GM12878 (cell line): ENCODE measurements at regions not wholly inside any gene's neighbourhood (a gene's known extent, or its start where the extent isn't known, plus 50 kb on each side); places are given as distances from the start of the nearest gene placed in this dataset.

Experiments used
- ATAC-seq: fragments of 200-7000 bp; cut with Tn5 transposase; 3 replicates; pipeline ENCODE4 v1.9.1; 2020; ENCODE audit warnings: mild to moderate bottlenecking, moderate library complexity
- BruUV-seq: library from RNA; stranded (reverse); fragments of 400-500 nt; replicated peaks from 2 replicates; lab custom pipeline; 2021; lab: Mats Ljungman, UMichigan
- CTCF ChIA-PET: fragments of 300-600 bp; sonication (Branson Sonifier 250); formaldehyde crosslinking; extraction: SDS; loops from one replicate; lab custom pipeline; 2021; ENCODE audit warnings: inconsistent platforms; lab: Yijun Ruan, JAX
- POLR2A ChIA-PET: fragments of 350-600 bp; formaldehyde crosslinking; extraction: SDS; loops from one replicate; lab custom pipeline; 2021; ENCODE audit warnings: inconsistent platforms; lab: Charles Lee
- RAD21 ChIA-PET: fragments of 300-600 bp; sonication (Branson Sonifier 250); formaldehyde crosslinking; loops from one replicate; lab custom pipeline; 2023; ENCODE audit warnings: antibody characterized with exemption; ENCODE audit not compliant: unreplicated experiment; lab: Charles Lee
- SMC1A ChIA-PET: fragments of 300-600 bp; sonication (Branson Sonifier 250); formaldehyde crosslinking; loops from one replicate; lab custom pipeline; 2023; ENCODE audit not compliant: unreplicated experiment, uncharacterized antibody; lab: Charles Lee
- DNase-seq: peaks from one replicate; pipeline ENCODE4 v3.0.0-alpha.2; 2011; ENCODE audit warnings: low read depth, low spot score
- FAIRE-seq: peaks from 3 replicates; lab custom pipeline; 2011; peaks lifted over from hg19 to GRCh38; lab: Jason Lieb, UNC
- H2AFZ ChIP-seq: 2 replicates; pipeline ENCODE4 v1.6.0; 2011; ENCODE audit warnings: low read depth, low read length, control low read depth; ENCODE audit not compliant: control insufficient read depth
- H3K27ac ChIP-seq: 2 replicates; pipeline ENCODE4 v1.5.1; 2011; ENCODE audit warnings: control low read depth; ENCODE audit not compliant: control insufficient read depth, insufficient read depth
- H3K27me3 ChIP-seq, 2 experiments: replicated peaks in 1 of 2; 2 replicates each; pipeline versions ENCODE4 v1.6.0 to v1.6.1; 2011; ENCODE audit warnings: low read length in 1 of 2; ENCODE audit not compliant: control insufficient read depth in 2 of 2, insufficient read depth in 2 of 2
- H3K36me3 ChIP-seq, 2 experiments: 2 replicates each; pipeline ENCODE4 v1.5.1; 2011; ENCODE audit warnings: low read length in 1 of 2; ENCODE audit not compliant: control insufficient read depth in 2 of 2, insufficient read depth in 2 of 2
- H3K4me1 ChIP-seq: 2 replicates; pipeline ENCODE4 v1.6.1; 2011; ENCODE audit warnings: mild to moderate bottlenecking, low read length, moderate library complexity, mixed read lengths; ENCODE audit not compliant: control insufficient read depth, insufficient read depth
- H3K4me2 ChIP-seq: 2 replicates; pipeline ENCODE4 v1.6.0; 2011; ENCODE audit warnings: control low read depth; ENCODE audit not compliant: control insufficient read depth, insufficient read depth
- H3K4me3 ChIP-seq: fragments of 200-600 bp; sonication (generic); 2 replicates; pipeline ENCODE4 v1.5.1; 2016
- H3K79me2 ChIP-seq: 2 replicates; pipeline ENCODE4 v1.6.0; 2011; ENCODE audit warnings: low read length; ENCODE audit not compliant: control insufficient read depth, insufficient read depth
- H3K9ac ChIP-seq: 2 replicates; pipeline ENCODE4 v1.8.0; 2011; ENCODE audit warnings: low read length, control low read depth, mixed read lengths; ENCODE audit not compliant: control insufficient read depth, insufficient read depth
- H3K9me3 ChIP-seq: replicated peaks from 3 replicates; pipeline ENCODE4 v1.5.1; 2011; ENCODE audit warnings: mild to moderate bottlenecking, low read length; ENCODE audit not compliant: control insufficient read depth, insufficient read depth
- H4K20me1 ChIP-seq: 2 replicates; pipeline ENCODE4 v1.6.0; 2011; ENCODE audit not compliant: control insufficient read depth, insufficient read depth
- BACH1 ChIP-seq: fragments of 450-650 bp; IDR thresholded peaks from 2 replicates; pipeline ENCODE4 v1.6.1; 2017; ENCODE audit warnings: mild to moderate bottlenecking, borderline replicate concordance
- CEBPB ChIP-seq, 2 experiments: fragments of 150-350 bp in 1 of 2; IDR thresholded peaks; 2 replicates each; pipeline ENCODE4 v1.6.1; 2012 to 2014; ENCODE audit warnings: low read depth in 2 of 2, low read length in 2 of 2, borderline replicate concordance in 1 of 2, inconsistent platforms in 1 of 2
- CHD1 ChIP-seq: IDR thresholded peaks from 2 replicates; pipeline ENCODE4 v1.6.1; 2012; ENCODE audit warnings: low read depth, low read length, improper control_type of control experiment
- CUX1 ChIP-seq: IDR thresholded peaks from 2 replicates; pipeline ENCODE4 v1.6.1; 2012; ENCODE audit warnings: improper control_type of control experiment, low read depth, low read length; ENCODE audit not compliant: insufficient replicate concordance
- IRF3 ChIP-seq: fragments of 450-650 bp; IDR thresholded peaks from 2 replicates; pipeline ENCODE4 v1.6.1; 2014; ENCODE audit warnings: mild to moderate bottlenecking
- NR2F1 ChIP-seq: fragments of 450-650 bp; conservative IDR thresholded peaks from 2 replicates; pipeline ENCODE4 v1.6.1; 2017; ENCODE audit warnings: mild to moderate bottlenecking
- NRF1 ChIP-seq: conservative IDR thresholded peaks from 2 replicates; pipeline ENCODE4 v1.6.1; 2011; ENCODE audit warnings: mild to moderate bottlenecking, low read depth, low read length, improper control_type of control experiment
- PAX5 ChIP-seq: IDR thresholded peaks from 2 replicates; pipeline ENCODE4 v1.6.1; 2011; ENCODE audit warnings: low read depth, low read length, borderline replicate concordance
- RELA ChIP-seq: fragments of 450-650 bp; IDR thresholded peaks from 2 replicates; pipeline ENCODE4 v1.8.0; 2014; ENCODE audit warnings: borderline replicate concordance; ENCODE audit not compliant: partially characterized antibody
- STAT1 ChIP-seq: fragments of 450-650 bp; conservative IDR thresholded peaks from 2 replicates; pipeline ENCODE4 v1.6.1; 2014; ENCODE audit warnings: antibody characterized with exemption, mild to moderate bottlenecking
- TAF1 ChIP-seq: IDR thresholded peaks from 2 replicates; pipeline ENCODE4 v1.6.1; 2011; ENCODE audit warnings: mild to moderate bottlenecking, low read depth, low read length, borderline replicate concordance
- ZNF24 ChIP-seq: fragments of 450-650 bp; IDR thresholded peaks from 2 replicates; pipeline ENCODE4 v1.6.1; 2017; ENCODE audit warnings: antibody characterized with exemption, mild to moderate bottlenecking
- ZNF687 ChIP-seq: fragments of 450-650 bp; IDR thresholded peaks from 2 replicates; pipeline ENCODE4 v1.6.1; 2017; ENCODE audit warnings: mild to moderate bottlenecking, moderate library complexity
- ZSCAN29 ChIP-seq: fragments of 450-650 bp; IDR thresholded peaks from 2 replicates; pipeline ENCODE4 v1.6.1; 2017; ENCODE audit warnings: mild to moderate bottlenecking, moderate library complexity
- WGBS: methylation state at CpG from one replicate; pipeline ENCODE4 v1.1.6; 2016; ENCODE audit warnings: low lambda C conversion rate; ENCODE audit not compliant: insufficient replicate concordance, insufficient coverage; ENCODE audit errors: missing lambda C conversion rate; 5-methylcytosine and 5-hydroxymethylcytosine counted together
- in situ Hi-C: fragments of 300-500 bp; cut with MboI; formaldehyde crosslinking; loops from 9 replicates; pipeline ENCODE4 v1.14.3; 2018; ENCODE audit warnings: mixed read lengths
- intact Hi-C: fragments of 100-400 bp; cut with micrococcal nuclease; formaldehyde crosslinking; loops from one replicate; pipeline ENCODE4 v1.14.2; 2022; ENCODE audit not compliant: unreplicated experiment

GRCh38 chr6:85996034-85996375 lies 353.3 kb upstream of the SYNCRIP start:
- ChIA-PET SMC1A (no interaction called here), RAD21 (no interaction called here), CTCF (interaction anchor here (0.7 kb wide), 1 partner anchor 1033 kb away, joined by 3 read pairs; no protein-coding TSS in a partner anchor)

More at GRCh38 chr6:85996034-85996375, 353.3 kb upstream of the SYNCRIP start:
- H3K9ac ChIP-seq: no peak overlapping the region
- WGBS: 40% methylated on average over 1 of the region's 1 CpG
- H3K4me2 ChIP-seq: no peak overlapping the region
- H3K4me3 ChIP-seq: no peak overlapping the region
- no peaks in the 10 kb centered on the region for H3K36me3 ChIP-seq
- no peaks in the 10 kb centered on the region for H3K27me3 ChIP-seq
- H3K27ac ChIP-seq: no peak overlapping the region
- TF ChIP-seq NR2F1 (no peak), ZNF687 (no peak), TAF1 (no peak), ZSCAN29 (no peak), NRF1 (no peak), BACH1 (no peak), CHD1 (no peak), CUX1 (no peak), ZNF24 (no peak), CEBPB (IDR thresholded peaks at IDR 0.05; ENCODE audit: borderline replicate concordance in 1 of 2, low read depth in 2 of 2, low read length in 2 of 2) (no peak), PAX5 (no peak), RELA (no peak), IRF3 (no peak), STAT1 (no peak)
- POLR2A ChIA-PET: no interaction called here
- FAIRE-seq (no peak), ATAC-seq (no peak), DNase-seq (no peak)
- H3K79me2 ChIP-seq: no peaks in the 10 kb centered on the region
- in situ Hi-C loops: no loop called here
- intact Hi-C loops: no loop called here
- no peaks in the 10 kb centered on the region; the same call in 2 of the 3 replicates for H3K9me3 ChIP-seq
- H2AFZ ChIP-seq: no peak overlapping the region
- no TSS peak for BruUV-seq
- H3K4me1 ChIP-seq: no peaks in the 10 kb centered on the region
- no peaks in the 10 kb centered on the region for H4K20me1 ChIP-seq
